GM12878 (cell line): ENCODE measurements at regions not wholly inside any gene's neighbourhood (a gene's known extent, or its start where the extent isn't known, plus 50 kb on each side); places are given as distances from the start of the nearest gene placed in this dataset.
A peak's percentile ranks its signal among the peaks of the same experiment; 100 is the strongest.

Source experiments
- ATAC-seq: fragments of 200-7000 bp; cut with Tn5 transposase; 3 replicates; pipeline ENCODE4 v1.9.1; 2020; ENCODE audit warnings: mild to moderate bottlenecking, moderate library complexity
- BruUV-seq: library from RNA; stranded (reverse); fragments of 400-500 nt; replicated peaks from 2 replicates; lab custom pipeline; 2021; lab: Mats Ljungman, UMichigan
- CTCF ChIA-PET: fragments of 300-600 bp; sonication (Branson Sonifier 250); formaldehyde crosslinking; extraction: SDS; loops from one replicate; lab custom pipeline; 2021; ENCODE audit warnings: inconsistent platforms; lab: Yijun Ruan, JAX
- POLR2A ChIA-PET: fragments of 350-600 bp; formaldehyde crosslinking; extraction: SDS; loops from one replicate; lab custom pipeline; 2021; ENCODE audit warnings: inconsistent platforms; lab: Charles Lee
- RAD21 ChIA-PET: fragments of 300-600 bp; sonication (Branson Sonifier 250); formaldehyde crosslinking; loops from one replicate; lab custom pipeline; 2023; ENCODE audit warnings: antibody characterized with exemption; ENCODE audit not compliant: unreplicated experiment; lab: Charles Lee
- SMC1A ChIA-PET: fragments of 300-600 bp; sonication (Branson Sonifier 250); formaldehyde crosslinking; loops from one replicate; lab custom pipeline; 2023; ENCODE audit not compliant: unreplicated experiment, uncharacterized antibody; lab: Charles Lee
- DNase-seq: peaks from one replicate; pipeline ENCODE4 v3.0.0-alpha.2; 2011; ENCODE audit warnings: low read depth, low spot score
- FAIRE-seq: peaks from 3 replicates; lab custom pipeline; 2011; peaks lifted over from hg19 to GRCh38; lab: Jason Lieb, UNC
- H2AFZ ChIP-seq: 2 replicates; pipeline ENCODE4 v1.6.0; 2011; ENCODE audit warnings: low read depth, low read length, control low read depth; ENCODE audit not compliant: control insufficient read depth
- H3K27ac ChIP-seq: 2 replicates; pipeline ENCODE4 v1.5.1; 2011; ENCODE audit warnings: control low read depth; ENCODE audit not compliant: control insufficient read depth, insufficient read depth
- H3K27me3 ChIP-seq, 2 experiments: replicated peaks in 1 of 2; 2 replicates each; pipeline versions ENCODE4 v1.6.0 to v1.6.1; 2011; ENCODE audit warnings: low read length in 1 of 2; ENCODE audit not compliant: control insufficient read depth in 2 of 2, insufficient read depth in 2 of 2
- H3K36me3 ChIP-seq, 2 experiments: 2 replicates each; pipeline ENCODE4 v1.5.1; 2011; ENCODE audit warnings: low read length in 1 of 2; ENCODE audit not compliant: control insufficient read depth in 2 of 2, insufficient read depth in 2 of 2
- H3K4me1 ChIP-seq: 2 replicates; pipeline ENCODE4 v1.6.1; 2011; ENCODE audit warnings: mild to moderate bottlenecking, low read length, moderate library complexity, mixed read lengths; ENCODE audit not compliant: control insufficient read depth, insufficient read depth
- H3K4me2 ChIP-seq: 2 replicates; pipeline ENCODE4 v1.6.0; 2011; ENCODE audit warnings: control low read depth; ENCODE audit not compliant: control insufficient read depth, insufficient read depth
- H3K4me3 ChIP-seq: fragments of 200-600 bp; sonication (generic); 2 replicates; pipeline ENCODE4 v1.5.1; 2016
- H3K79me2 ChIP-seq: 2 replicates; pipeline ENCODE4 v1.6.0; 2011; ENCODE audit warnings: low read length; ENCODE audit not compliant: control insufficient read depth, insufficient read depth
- H3K9ac ChIP-seq: 2 replicates; pipeline ENCODE4 v1.8.0; 2011; ENCODE audit warnings: low read length, control low read depth, mixed read lengths; ENCODE audit not compliant: control insufficient read depth, insufficient read depth
- H3K9me3 ChIP-seq: replicated peaks from 3 replicates; pipeline ENCODE4 v1.5.1; 2011; ENCODE audit warnings: mild to moderate bottlenecking, low read length; ENCODE audit not compliant: control insufficient read depth, insufficient read depth
- H4K20me1 ChIP-seq: 2 replicates; pipeline ENCODE4 v1.6.0; 2011; ENCODE audit not compliant: control insufficient read depth, insufficient read depth
- ATF7 ChIP-seq: fragments of 450-650 bp; IDR thresholded peaks from 2 replicates; pipeline ENCODE4 v1.6.1; 2016; ENCODE audit warnings: low read depth, mild to moderate bottlenecking
- DPF2 ChIP-seq: fragments of 450-650 bp; IDR thresholded peaks from 2 replicates; pipeline ENCODE4 v1.6.1; 2017; ENCODE audit warnings: mild to moderate bottlenecking
- ESRRA ChIP-seq: IDR thresholded peaks from 2 replicates; pipeline ENCODE4 v1.6.1; 2012; ENCODE audit warnings: mild to moderate bottlenecking, low read length, improper control_type of control experiment
- FOXM1 ChIP-seq: IDR thresholded peaks from 2 replicates; pipeline ENCODE4 v1.6.1; 2012; ENCODE audit warnings: low read depth, mild to moderate bottlenecking, inconsistent platforms, low read length, moderate library complexity
- GATAD2B ChIP-seq: fragments of 450-650 bp; conservative IDR thresholded peaks from 2 replicates; pipeline ENCODE4 v1.6.1; 2017; ENCODE audit warnings: low read depth, mild to moderate bottlenecking, moderate library complexity
- MEF2A ChIP-seq: IDR thresholded peaks from 2 replicates; pipeline ENCODE4 v1.6.1; 2011; ENCODE audit warnings: low read depth, mild to moderate bottlenecking, low read length, moderate library complexity; ENCODE audit not compliant: insufficient read depth
- PML ChIP-seq: IDR thresholded peaks from 2 replicates; pipeline ENCODE4 v1.6.1; 2012; ENCODE audit warnings: low read length, inconsistent platforms
- SMARCA5 ChIP-seq: fragments of 450-650 bp; IDR thresholded peaks from 2 replicates; pipeline ENCODE4 v1.6.1; 2017; ENCODE audit warnings: mild to moderate bottlenecking
- SMC3 ChIP-seq: IDR thresholded peaks from 2 replicates; pipeline ENCODE4 v1.6.1; 2011; ENCODE audit warnings: low read length, improper control_type of control experiment, borderline replicate concordance
- SPI1 ChIP-seq: IDR thresholded peaks from 2 replicates; pipeline ENCODE4 v1.6.1; 2011; ENCODE audit warnings: low read depth, mild to moderate bottlenecking, low read length, moderate library complexity, borderline replicate concordance; ENCODE audit not compliant: insufficient read depth
- TCF7 ChIP-seq: IDR thresholded peaks from 2 replicates; pipeline ENCODE4 v1.6.1; 2014; ENCODE audit warnings: antibody characterized with exemption, borderline replicate concordance
- ZNF24 ChIP-seq: fragments of 450-650 bp; IDR thresholded peaks from 2 replicates; pipeline ENCODE4 v1.6.1; 2017; ENCODE audit warnings: antibody characterized with exemption, mild to moderate bottlenecking
- WGBS: methylation state at CpG from one replicate; pipeline ENCODE4 v1.1.6; 2016; ENCODE audit warnings: low lambda C conversion rate; ENCODE audit not compliant: insufficient replicate concordance, insufficient coverage; ENCODE audit errors: missing lambda C conversion rate; 5-methylcytosine and 5-hydroxymethylcytosine counted together
- in situ Hi-C: fragments of 300-500 bp; cut with MboI; formaldehyde crosslinking; loops from 9 replicates; pipeline ENCODE4 v1.14.3; 2018; ENCODE audit warnings: mixed read lengths
- intact Hi-C: fragments of 100-400 bp; cut with micrococcal nuclease; formaldehyde crosslinking; loops from one replicate; pipeline ENCODE4 v1.14.2; 2022; ENCODE audit not compliant: unreplicated experiment
- TF ChIP-seq, protein P1 (sequence below): fragments of 450-650 bp; IDR thresholded peaks from 2 replicates; pipeline ENCODE4 v1.6.1; 2017; ENCODE audit warnings: mild to moderate bottlenecking, moderate library complexity
- TF ChIP-seq, protein P2 (sequence below): IDR thresholded peaks from 2 replicates; pipeline ENCODE4 v1.6.1; 2012; ENCODE audit warnings: low read depth, low read length, improper control_type of control experiment
- TF ChIP-seq, protein P3 (sequence below): IDR thresholded peaks from 2 replicates; pipeline ENCODE4 v1.6.1; 2011; ENCODE audit warnings: borderline replicate concordance, low read depth, mild to moderate bottlenecking, moderate library complexity, low read length; ENCODE audit not compliant: insufficient read depth, poor library complexity, severe bottlenecking

DNA sequence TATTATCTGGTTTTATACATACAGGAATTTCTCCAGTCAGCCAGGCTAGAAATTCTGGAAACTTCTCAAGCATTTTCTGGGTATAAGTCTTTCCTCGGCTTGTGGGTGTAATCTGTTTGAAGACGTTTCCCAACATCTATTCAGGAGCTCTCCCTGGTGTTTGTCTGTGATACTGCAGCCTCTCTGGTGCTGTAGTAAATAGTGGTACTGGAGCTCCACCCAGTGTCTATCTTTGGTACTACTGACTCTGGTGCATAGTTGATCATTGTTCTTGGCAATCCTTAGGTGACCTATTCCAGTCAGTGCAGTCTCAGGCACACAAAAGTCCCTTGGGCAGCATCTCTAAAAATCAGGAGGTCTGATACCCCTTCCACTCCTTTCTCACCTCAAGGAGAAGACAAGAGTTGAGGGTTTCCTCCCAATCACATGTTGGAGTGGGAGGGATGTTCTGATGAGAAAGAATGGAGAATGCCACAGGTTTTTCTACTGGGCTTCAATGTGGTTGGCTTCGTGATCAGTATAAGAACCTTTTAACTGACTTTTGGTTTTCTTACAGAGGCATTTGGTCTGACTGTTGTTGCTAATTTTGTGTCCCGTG is 115.5 kb downstream of the CYSLTR2 start:
- ChIA-PET POLR2A (no interaction called here), SMC1A (interaction anchor here (0.6 to 4.8 kb wide), 12 partner anchors 18 to 823 kb away, joined by 3 to 46 read pairs (median 4); no protein-coding TSS in a partner anchor), RAD21 (interaction anchor here (0.6 to 2.8 kb wide), 14 partner anchors 18 to 1807 kb away, joined by 3 to 28 read pairs (median 4); no protein-coding TSS in a partner anchor), CTCF (interaction anchor here (0.6 to 8.5 kb wide), 23 partner anchors 13 to 1795 kb away, joined by 3 to 98 read pairs (median 4); partner anchors contain the start of gene CDADC1)
- FAIRE-seq (peak; percentile 98), ATAC-seq (peak; percentile 98), DNase-seq (peak; percentile 68)
- Histone ChIP-seq H3K4me2 (no peak overlapping the region), H3K79me2 (no peaks in the 10 kb centered on the region), H3K36me3 (no peaks in the 10 kb centered on the region), H3K27me3 (no peaks in the 10 kb centered on the region; a peak in 1 of 4 replicates), H2AFZ (no peak overlapping the region), H3K4me1 (no peaks in the 10 kb centered on the region), H3K9me3 (peaks cover 3% of the 10 kb centered on the region; the same call in 2 of the 3 replicates), H3K4me3 (no peak overlapping the region), H3K9ac (no peak overlapping the region), H3K27ac (no peak overlapping the region), H4K20me1 (no peaks in the 10 kb centered on the region)
- BruUV-seq = no TSS peak
- 0% methylated on average over 4 of the region's 4 CpGs for WGBS
- intact Hi-C loops = loop anchor here (1.0 to 10.0 kb wide), 5 partner anchors 20 to 974 kb away; no protein-coding TSS in a partner anchor
- in situ Hi-C loops = loop anchor here (10.0 kb wide), 1 partner anchor 434 kb away; no protein-coding TSS in a partner anchor
- TF ChIP-seq PML = no peak
- TF ChIP-seq, protein P1, sequence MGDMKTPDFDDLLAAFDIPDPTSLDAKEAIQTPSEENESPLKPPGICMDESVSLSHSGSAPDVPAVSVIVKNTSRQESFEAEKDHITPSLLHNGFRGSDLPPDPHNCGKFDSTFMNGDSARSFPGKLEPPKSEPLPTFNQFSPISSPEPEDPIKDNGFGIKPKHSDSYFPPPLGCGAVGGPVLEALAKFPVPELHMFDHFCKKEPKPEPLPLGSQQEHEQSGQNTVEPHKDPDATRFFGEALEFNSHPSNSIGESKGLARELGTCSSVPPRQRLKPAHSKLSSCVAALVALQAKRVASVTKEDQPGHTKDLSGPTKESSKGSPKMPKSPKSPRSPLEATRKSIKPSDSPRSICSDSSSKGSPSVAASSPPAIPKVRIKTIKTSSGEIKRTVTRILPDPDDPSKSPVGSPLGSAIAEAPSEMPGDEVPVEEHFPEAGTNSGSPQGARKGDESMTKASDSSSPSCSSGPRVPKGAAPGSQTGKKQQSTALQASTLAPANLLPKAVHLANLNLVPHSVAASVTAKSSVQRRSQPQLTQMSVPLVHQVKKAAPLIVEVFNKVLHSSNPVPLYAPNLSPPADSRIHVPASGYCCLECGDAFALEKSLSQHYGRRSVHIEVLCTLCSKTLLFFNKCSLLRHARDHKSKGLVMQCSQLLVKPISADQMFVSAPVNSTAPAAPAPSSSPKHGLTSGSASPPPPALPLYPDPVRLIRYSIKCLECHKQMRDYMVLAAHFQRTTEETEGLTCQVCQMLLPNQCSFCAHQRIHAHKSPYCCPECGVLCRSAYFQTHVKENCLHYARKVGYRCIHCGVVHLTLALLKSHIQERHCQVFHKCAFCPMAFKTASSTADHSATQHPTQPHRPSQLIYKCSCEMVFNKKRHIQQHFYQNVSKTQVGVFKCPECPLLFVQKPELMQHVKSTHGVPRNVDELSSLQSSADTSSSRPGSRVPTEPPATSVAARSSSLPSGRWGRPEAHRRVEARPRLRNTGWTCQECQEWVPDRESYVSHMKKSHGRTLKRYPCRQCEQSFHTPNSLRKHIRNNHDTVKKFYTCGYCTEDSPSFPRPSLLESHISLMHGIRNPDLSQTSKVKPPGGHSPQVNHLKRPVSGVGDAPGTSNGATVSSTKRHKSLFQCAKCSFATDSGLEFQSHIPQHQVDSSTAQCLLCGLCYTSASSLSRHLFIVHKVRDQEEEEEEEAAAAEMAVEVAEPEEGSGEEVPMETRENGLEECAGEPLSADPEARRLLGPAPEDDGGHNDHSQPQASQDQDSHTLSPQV = 0 out of 2 replicates have a peak, but pooled peaks have one; percentile 81
- TF ChIP-seq SPI1 = no peak
- 0 out of 2 replicates have a peak, but pooled peaks have one; percentile 15 for TF ChIP-seq MEF2A
- TF ChIP-seq ESRRA = no peak
- TF ChIP-seq SMC3 = peak; percentile 100
- no peak for TF ChIP-seq TCF7
- TF ChIP-seq SMARCA5 = peak; percentile 90
- TF ChIP-seq, protein P2, sequence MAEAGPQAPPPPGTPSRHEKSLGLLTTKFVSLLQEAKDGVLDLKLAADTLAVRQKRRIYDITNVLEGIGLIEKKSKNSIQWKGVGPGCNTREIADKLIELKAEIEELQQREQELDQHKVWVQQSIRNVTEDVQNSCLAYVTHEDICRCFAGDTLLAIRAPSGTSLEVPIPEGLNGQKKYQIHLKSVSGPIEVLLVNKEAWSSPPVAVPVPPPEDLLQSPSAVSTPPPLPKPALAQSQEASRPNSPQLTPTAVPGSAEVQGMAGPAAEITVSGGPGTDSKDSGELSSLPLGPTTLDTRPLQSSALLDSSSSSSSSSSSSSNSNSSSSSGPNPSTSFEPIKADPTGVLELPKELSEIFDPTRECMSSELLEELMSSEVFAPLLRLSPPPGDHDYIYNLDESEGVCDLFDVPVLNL = no peak
- TF ChIP-seq, protein P3, sequence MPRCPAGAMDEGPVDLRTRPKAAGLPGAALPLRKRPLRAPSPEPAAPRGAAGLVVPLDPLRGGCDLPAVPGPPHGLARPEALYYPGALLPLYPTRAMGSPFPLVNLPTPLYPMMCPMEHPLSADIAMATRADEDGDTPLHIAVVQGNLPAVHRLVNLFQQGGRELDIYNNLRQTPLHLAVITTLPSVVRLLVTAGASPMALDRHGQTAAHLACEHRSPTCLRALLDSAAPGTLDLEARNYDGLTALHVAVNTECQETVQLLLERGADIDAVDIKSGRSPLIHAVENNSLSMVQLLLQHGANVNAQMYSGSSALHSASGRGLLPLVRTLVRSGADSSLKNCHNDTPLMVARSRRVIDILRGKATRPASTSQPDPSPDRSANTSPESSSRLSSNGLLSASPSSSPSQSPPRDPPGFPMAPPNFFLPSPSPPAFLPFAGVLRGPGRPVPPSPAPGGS = no peak
- TF ChIP-seq GATAD2B = no peak
- peak; percentile 53; the same call in 1 of the 2 replicates for TF ChIP-seq ZNF24
- no peak for TF ChIP-seq ATF7
- TF ChIP-seq DPF2 = no peak
- TF ChIP-seq FOXM1 = peak; percentile 78
